NT2/D1 (cell line): ENCODE measurements at regions not wholly inside any gene's neighbourhood (a gene's known extent, or its start where the extent isn't known, plus 50 kb on each side); places are given as distances from the start of the nearest gene placed in this dataset.

Experiments used
- YY1 ChIP-seq: IDR thresholded peaks from 2 replicates; pipeline ENCODE4 v1.6.1; 2011; ENCODE audit not compliant: insufficient read length, insufficient read depth
- ZNF274 ChIP-seq: IDR thresholded peaks from 2 replicates; pipeline ENCODE4 v1.6.1; 2011; ENCODE audit warnings: mild to moderate bottlenecking, low read depth, low read length

- TF ChIP-seq ZNF274 (no peak), YY1 (no peak)
These were observed 867.3 kb upstream of the NUDT12 start for GRCh38 chr5:104429911-104430310.
